ENCODE measurements at regions not wholly inside any gene's neighbourhood (a gene's known extent, or its start where the extent isn't known, plus 50 kb on each side); places are given as distances from the start of the nearest gene placed in this dataset.

- Histone ChIP-seq H3K27me3 (ENCODE audit: control insufficient read depth, low read length) (no peaks in the 10 kb centered on the region), H3F3A (ENCODE audit: control insufficient read depth, insufficient read depth) (no peaks in the 10 kb centered on the region), H3K79me2 (ENCODE audit: control insufficient read depth, low read length) (no peaks in the 10 kb centered on the region), H3K27ac (ENCODE audit: low read depth, low read length) (no peak overlapping the region), H3K36me3 (ENCODE audit: control insufficient read depth, low read length) (no peaks in the 10 kb centered on the region), H3K4me1 (ENCODE audit: control insufficient read depth, low read length) (no peaks in the 10 kb centered on the region), H4K20me1 (ENCODE audit: control insufficient read depth, insufficient read depth, low read depth, low read length) (no peaks in the 10 kb centered on the region), H3K9me2 (replicated peaks; ENCODE audit: control insufficient read depth, low read length) (no peaks in the 10 kb centered on the region), H3K4me3 (ENCODE audit: low read length) (no peak overlapping the region), H3K4me2 (ENCODE audit: low read length) (no peak overlapping the region), H3K9me3 (ENCODE audit: control insufficient read depth, insufficient read depth, low read length) (no peaks in the 10 kb centered on the region)
- TF ChIP-seq CTCF (IDR thresholded peaks at IDR 0.05; ENCODE audit: low read depth, low read length, poor library complexity, severe bottlenecking), result no peak
- TF ChIP-seq EZH2phosphoT487 (IDR thresholded peaks at IDR 0.05; ENCODE audit: borderline replicate concordance, low read length), result no peak
These were observed 63.2 kb downstream of the TEX13C start for GRCh38 chrX:125382889-125383288.

GRCh38 chrX:125384867-125385266, 65.2 kb downstream of the TEX13C start:
- H3K36me3 ChIP-seq (ENCODE audit: control insufficient read depth, low read length), result no peaks in the 10 kb centered on the region
- H3F3A ChIP-seq (ENCODE audit: control insufficient read depth, insufficient read depth), result no peaks in the 10 kb centered on the region
- H3K79me2 ChIP-seq (ENCODE audit: control insufficient read depth, low read length), result no peaks in the 10 kb centered on the region
- no peaks in the 10 kb centered on the region for H3K9me3 ChIP-seq (ENCODE audit: control insufficient read depth, insufficient read depth, low read length)
- no peak overlapping the region for H3K4me3 ChIP-seq (ENCODE audit: low read length)
- no peaks in the 10 kb centered on the region for H3K27me3 ChIP-seq (ENCODE audit: control insufficient read depth, low read length)
- H3K4me1 ChIP-seq (ENCODE audit: control insufficient read depth, low read length), result no peaks in the 10 kb centered on the region
- H3K9me2 ChIP-seq (replicated peaks; ENCODE audit: control insufficient read depth, low read length), result no peaks in the 10 kb centered on the region
- TF ChIP-seq CTCF (IDR thresholded peaks at IDR 0.05; ENCODE audit: low read depth, low read length, poor library complexity, severe bottlenecking) (no peak), EZH2phosphoT487 (IDR thresholded peaks at IDR 0.05; ENCODE audit: borderline replicate concordance, low read length) (no peak)
- no peak overlapping the region for H3K4me2 ChIP-seq (ENCODE audit: low read length)
- no peaks in the 10 kb centered on the region for H4K20me1 ChIP-seq (ENCODE audit: control insufficient read depth, insufficient read depth, low read depth, low read length)
- H3K27ac ChIP-seq (ENCODE audit: low read depth, low read length), result no peak overlapping the region

DNA sequence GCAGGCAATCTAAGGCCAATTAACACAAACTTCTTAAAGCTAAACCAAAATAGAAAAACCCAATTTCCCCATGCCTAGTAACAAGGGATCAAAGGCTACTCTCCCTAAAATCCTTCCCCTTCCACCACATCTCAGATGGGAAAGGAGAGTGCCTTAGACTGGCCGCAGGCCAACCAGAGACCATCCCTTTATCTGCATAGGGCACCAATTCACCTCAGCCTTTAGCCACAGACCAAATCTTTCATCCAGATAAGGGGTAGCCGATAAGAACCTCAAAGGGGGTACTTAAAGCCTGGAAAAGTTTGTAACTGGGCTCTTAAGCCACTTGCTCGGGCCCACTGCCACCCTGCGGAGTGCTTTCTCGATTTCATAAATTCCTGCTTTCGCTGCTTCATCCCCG, 68.3 kb downstream of the TEX13C start:
- Histone ChIP-seq H3K79me2 (ENCODE audit: control insufficient read depth, low read length) (no peaks in the 10 kb centered on the region), H3K27ac (ENCODE audit: low read depth, low read length) (no peak overlapping the region), H4K20me1 (ENCODE audit: control insufficient read depth, insufficient read depth, low read depth, low read length) (no peaks in the 10 kb centered on the region), H3K9me2 (replicated peaks; ENCODE audit: control insufficient read depth, low read length) (no peaks in the 10 kb centered on the region), H3K9me3 (ENCODE audit: control insufficient read depth, insufficient read depth, low read length) (no peaks in the 10 kb centered on the region), H3K4me1 (ENCODE audit: control insufficient read depth, low read length) (no peaks in the 10 kb centered on the region), H3K36me3 (ENCODE audit: control insufficient read depth, low read length) (no peaks in the 10 kb centered on the region), H3K27me3 (ENCODE audit: control insufficient read depth, low read length) (no peaks in the 10 kb centered on the region), H3F3A (ENCODE audit: control insufficient read depth, insufficient read depth) (no peaks in the 10 kb centered on the region), H3K4me3 (ENCODE audit: low read length) (no peak overlapping the region), H3K4me2 (ENCODE audit: low read length) (no peak overlapping the region)
- TF ChIP-seq CTCF (IDR thresholded peaks at IDR 0.05; ENCODE audit: low read depth, low read length, poor library complexity, severe bottlenecking) (no peak), EZH2phosphoT487 (IDR thresholded peaks at IDR 0.05; ENCODE audit: borderline replicate concordance, low read length) (no peak)

DNA sequence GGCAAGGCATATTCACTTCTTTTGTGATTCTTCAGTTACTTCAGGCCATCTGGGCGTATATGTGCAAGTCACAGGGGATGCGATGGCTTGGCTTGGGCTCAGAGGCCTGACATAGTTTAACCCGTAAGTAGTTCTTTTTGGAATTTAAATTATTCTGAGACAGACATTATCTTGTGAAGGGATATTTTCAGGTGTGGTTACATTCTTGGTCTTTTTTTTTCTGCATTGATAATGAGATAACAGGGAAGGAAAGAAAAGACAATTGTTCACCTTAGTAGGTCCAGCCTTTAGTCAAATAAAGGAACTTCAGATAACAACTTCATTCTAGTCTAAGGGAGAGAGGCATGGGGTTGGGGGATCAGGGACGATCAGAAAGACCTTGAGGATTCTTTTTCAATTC, 74.8 kb downstream of the TEX13C start:
- Histone ChIP-seq H3K27ac (ENCODE audit: low read depth, low read length) (no peak overlapping the region), H3K36me3 (ENCODE audit: control insufficient read depth, low read length) (no peaks in the 10 kb centered on the region), H3K9me3 (ENCODE audit: control insufficient read depth, insufficient read depth, low read length) (no peaks in the 10 kb centered on the region), H3K27me3 (ENCODE audit: control insufficient read depth, low read length) (no peaks in the 10 kb centered on the region), H3K4me1 (ENCODE audit: control insufficient read depth, low read length) (no peaks in the 10 kb centered on the region), H3F3A (ENCODE audit: control insufficient read depth, insufficient read depth) (no peaks in the 10 kb centered on the region), H3K4me2 (ENCODE audit: low read length) (no peak overlapping the region), H3K9me2 (replicated peaks; ENCODE audit: control insufficient read depth, low read length) (no peaks in the 10 kb centered on the region), H3K4me3 (ENCODE audit: low read length) (no peak overlapping the region), H3K79me2 (ENCODE audit: control insufficient read depth, low read length) (no peaks in the 10 kb centered on the region), H4K20me1 (ENCODE audit: control insufficient read depth, insufficient read depth, low read depth, low read length) (no peaks in the 10 kb centered on the region)
- no peak for TF ChIP-seq CTCF (IDR thresholded peaks at IDR 0.05; ENCODE audit: low read depth, low read length, poor library complexity, severe bottlenecking)
- TF ChIP-seq EZH2phosphoT487 (IDR thresholded peaks at IDR 0.05; ENCODE audit: borderline replicate concordance, low read length), result no peak
